Testis (tissue), 2 donors: ENCODE measurements at regions not wholly inside any gene's neighbourhood (a gene's known extent, or its start where the extent isn't known, plus 50 kb on each side); places are given as distances from the start of the nearest gene placed in this dataset.
A peak's percentile ranks its signal among the peaks of the same experiment; 100 is the strongest.

Experiments used
- DNase-seq: peaks from one replicate; pipeline ENCODE4 v3.0.0-alpha.2; 2019
- H3K27ac ChIP-seq, 2 donors: fragments of 200-600 bp; sonication (generic); one replicate each; pipeline ENCODE4 v1.5.1; 2019
- H3K27me3 ChIP-seq: fragments of 200-600 bp; sonication (generic); one replicate; pipeline ENCODE4 v1.5.1; 2019
- H3K36me3 ChIP-seq: fragments of 200-600 bp; sonication (generic); one replicate; pipeline ENCODE4 v1.5.1; 2017; ENCODE audit warnings: low read depth; ENCODE audit errors: missing control alignments
- H3K4me1 ChIP-seq: fragments of 200-600 bp; sonication (generic); one replicate; pipeline ENCODE4 v1.5.1; 2019
- H3K4me3 ChIP-seq, 2 donors: fragments of 200-600 bp; sonication (generic); one replicate each; pipeline ENCODE4 v1.5.1; 2017 to 2019
- H3K9me3 ChIP-seq: fragments of 200-600 bp; sonication (generic); one replicate; pipeline ENCODE4 v1.5.1; 2017
- CTCF ChIP-seq, 3 experiments: fragments of 450-650 bp in 2 of 3; fragments of 200-600 bp in 1 of 3; sonication (generic) in 1 of 3; IDR thresholded peaks; one replicate each; pipeline ENCODE4 v1.5.1; 2016 to 2019; ENCODE audit warnings: antibody characterized with exemption in 3 of 3, mild to moderate bottlenecking in 2 of 3, moderate library complexity in 1 of 3
- POLR2A ChIP-seq: fragments of 450-650 bp; IDR thresholded peaks from one replicate; pipeline ENCODE4 v1.6.1; 2017; ENCODE audit warnings: antibody characterized with exemption, mild to moderate bottlenecking, moderate library complexity
- WGBS, 2 donors: methylation state at CpG; one replicate each; pipeline ENCODE4 v1.1.5; 2018; 5-methylcytosine and 5-hydroxymethylcytosine counted together
- intact Hi-C: fragments of 100-400 bp; cut with DNase I; formaldehyde crosslinking; loops from one replicate; pipeline ENCODE4 v1.15.1; 2023; ENCODE audit warnings: low total_unique reads

GRCh38 chr5:68544648-68545552 lies 329.3 kb downstream of the PIK3R1 start:
- no peaks in the 10 kb centered on the region for H3K36me3 ChIP-seq
- intact Hi-C loops = no loop called here
- DNase-seq = peak; percentile 34
- H3K27ac ChIP-seq = peak overlapping the region; percentile 28 to 39
- H3K4me3 ChIP-seq = no peak overlapping the region
- TF ChIP-seq CTCF (IDR thresholded peaks at IDR 0.05) (no peak), POLR2A (no peak)
- WGBS, 2 donors = 63 to 65% methylated on average over 14 of the region's 14 CpGs
- H3K9me3 ChIP-seq = no peaks in the 10 kb centered on the region
- peaks cover 18% of the 10 kb centered on the region for H3K4me1 ChIP-seq
- no peaks in the 10 kb centered on the region for H3K27me3 ChIP-seq

- no peaks in the 10 kb centered on the region for H3K9me3 ChIP-seq
- H3K4me3 ChIP-seq = no peak overlapping the region
- DNase-seq = no peak
- no peak for TF ChIP-seq CTCF (IDR thresholded peaks at IDR 0.05)
- H3K36me3 ChIP-seq = no peaks in the 10 kb centered on the region
- intact Hi-C loops = no loop called here
- H3K4me1 ChIP-seq = peaks cover 18% of the 10 kb centered on the region
- H3K27me3 ChIP-seq = no peaks in the 10 kb centered on the region
- 68 to 77% methylated on average over 7 of the region's 7 CpGs for WGBS, 2 donors
- H3K27ac ChIP-seq = no peak overlapping the region
Measured at GRCh38 chr5:68545636-68546295, 330.2 kb downstream of the PIK3R1 start.

DNA sequence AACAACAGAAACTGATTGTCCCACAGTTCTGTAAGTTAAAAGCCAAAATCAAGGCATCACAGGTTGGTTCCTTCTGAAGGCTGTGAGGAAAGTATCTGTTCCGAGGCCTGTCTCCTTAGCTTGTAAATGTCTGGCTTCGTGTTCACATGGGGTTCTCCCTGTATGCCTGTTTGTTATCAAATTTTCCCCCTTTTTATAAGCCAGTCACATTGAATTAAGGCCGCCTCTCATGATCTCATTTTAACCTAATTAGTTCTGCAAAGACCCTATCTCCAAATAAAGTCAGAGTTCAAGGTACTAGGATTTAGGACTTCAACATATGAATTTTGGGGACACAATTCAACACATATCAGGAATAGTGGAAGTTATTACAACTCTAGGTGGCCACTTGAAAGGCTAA lies 331.5 kb downstream of the PIK3R1 start:
- H3K9me3 ChIP-seq = no peaks in the 10 kb centered on the region
- no peak overlapping the region for H3K4me3 ChIP-seq
- no peak for DNase-seq
- TF ChIP-seq POLR2A (no peak), CTCF (IDR thresholded peaks at IDR 0.05) (no peak)
- no peak overlapping the region for H3K27ac ChIP-seq
- intact Hi-C loops = no loop called here
- H3K4me1 ChIP-seq = peaks cover 18% of the 10 kb centered on the region
- no peaks in the 10 kb centered on the region for H3K36me3 ChIP-seq
- 89 to 100% methylated on average over 3 of the region's 3 CpGs for WGBS, 2 donors
- H3K27me3 ChIP-seq = no peaks in the 10 kb centered on the region

DNA sequence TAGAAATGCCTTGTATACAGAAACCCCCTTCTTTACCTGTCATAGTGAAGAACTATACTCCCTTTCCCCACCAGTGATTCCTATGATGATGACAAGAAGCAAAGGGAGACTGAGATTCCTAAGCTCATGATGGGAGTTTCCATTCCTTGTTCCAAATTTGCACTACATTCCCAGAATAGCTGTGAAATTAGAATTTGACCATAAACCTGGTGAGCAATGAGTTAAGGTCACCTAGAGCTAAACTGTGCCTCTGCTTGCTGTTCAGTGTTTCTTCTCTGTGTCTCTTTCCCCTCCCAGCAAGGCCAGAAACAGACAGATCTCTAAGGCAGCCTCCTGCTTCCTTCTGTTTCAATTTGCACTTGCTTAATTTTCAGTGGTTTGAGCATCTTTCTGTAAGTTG lies 332.1 kb downstream of the PIK3R1 start:
- H3K27ac ChIP-seq = no peak overlapping the region
- no peak for DNase-seq
- H3K4me1 ChIP-seq = peaks cover 18% of the 10 kb centered on the region
- H3K36me3 ChIP-seq = no peaks in the 10 kb centered on the region
- H3K27me3 ChIP-seq = no peaks in the 10 kb centered on the region
- H3K9me3 ChIP-seq = no peaks in the 10 kb centered on the region
- intact Hi-C loops = no loop called here
- no peak for TF ChIP-seq POLR2A
- TF ChIP-seq CTCF (IDR thresholded peaks at IDR 0.05) = no peak
- H3K4me3 ChIP-seq = no peak overlapping the region
